GM12878 (cell line): ENCODE measurements at regions not wholly inside any gene's neighbourhood (a gene's known extent, or its start where the extent isn't known, plus 50 kb on each side); places are given as distances from the start of the nearest gene placed in this dataset.

ENCODE experiments used
- ATAC-seq: fragments of 200-7000 bp; cut with Tn5 transposase; 3 replicates; pipeline ENCODE4 v1.9.1; 2020; ENCODE audit warnings: mild to moderate bottlenecking, moderate library complexity
- BruUV-seq: library from RNA; stranded (reverse); fragments of 400-500 nt; replicated peaks from 2 replicates; lab custom pipeline; 2021; lab: Mats Ljungman, UMichigan
- CTCF ChIA-PET: fragments of 300-600 bp; sonication (Branson Sonifier 250); formaldehyde crosslinking; extraction: SDS; loops from one replicate; lab custom pipeline; 2021; ENCODE audit warnings: inconsistent platforms; lab: Yijun Ruan, JAX
- POLR2A ChIA-PET: fragments of 350-600 bp; formaldehyde crosslinking; extraction: SDS; loops from one replicate; lab custom pipeline; 2021; ENCODE audit warnings: inconsistent platforms; lab: Charles Lee
- RAD21 ChIA-PET: fragments of 300-600 bp; sonication (Branson Sonifier 250); formaldehyde crosslinking; loops from one replicate; lab custom pipeline; 2023; ENCODE audit warnings: antibody characterized with exemption; ENCODE audit not compliant: unreplicated experiment; lab: Charles Lee
- SMC1A ChIA-PET: fragments of 300-600 bp; sonication (Branson Sonifier 250); formaldehyde crosslinking; loops from one replicate; lab custom pipeline; 2023; ENCODE audit not compliant: unreplicated experiment, uncharacterized antibody; lab: Charles Lee
- DNase-seq: peaks from one replicate; pipeline ENCODE4 v3.0.0-alpha.2; 2011; ENCODE audit warnings: low read depth, low spot score
- FAIRE-seq: peaks from 3 replicates; lab custom pipeline; 2011; peaks lifted over from hg19 to GRCh38; lab: Jason Lieb, UNC
- H2AFZ ChIP-seq: 2 replicates; pipeline ENCODE4 v1.6.0; 2011; ENCODE audit warnings: low read depth, low read length, control low read depth; ENCODE audit not compliant: control insufficient read depth
- H3K27ac ChIP-seq: 2 replicates; pipeline ENCODE4 v1.5.1; 2011; ENCODE audit warnings: control low read depth; ENCODE audit not compliant: control insufficient read depth, insufficient read depth
- H3K27me3 ChIP-seq, 2 experiments: replicated peaks in 1 of 2; 2 replicates each; pipeline versions ENCODE4 v1.6.0 to v1.6.1; 2011; ENCODE audit warnings: low read length in 1 of 2; ENCODE audit not compliant: control insufficient read depth in 2 of 2, insufficient read depth in 2 of 2
- H3K36me3 ChIP-seq, 2 experiments: 2 replicates each; pipeline ENCODE4 v1.5.1; 2011; ENCODE audit warnings: low read length in 1 of 2; ENCODE audit not compliant: control insufficient read depth in 2 of 2, insufficient read depth in 2 of 2
- H3K4me1 ChIP-seq: 2 replicates; pipeline ENCODE4 v1.6.1; 2011; ENCODE audit warnings: mild to moderate bottlenecking, low read length, moderate library complexity, mixed read lengths; ENCODE audit not compliant: control insufficient read depth, insufficient read depth
- H3K4me2 ChIP-seq: 2 replicates; pipeline ENCODE4 v1.6.0; 2011; ENCODE audit warnings: control low read depth; ENCODE audit not compliant: control insufficient read depth, insufficient read depth
- H3K4me3 ChIP-seq: fragments of 200-600 bp; sonication (generic); 2 replicates; pipeline ENCODE4 v1.5.1; 2016
- H3K79me2 ChIP-seq: 2 replicates; pipeline ENCODE4 v1.6.0; 2011; ENCODE audit warnings: low read length; ENCODE audit not compliant: control insufficient read depth, insufficient read depth
- H3K9ac ChIP-seq: 2 replicates; pipeline ENCODE4 v1.8.0; 2011; ENCODE audit warnings: low read length, control low read depth, mixed read lengths; ENCODE audit not compliant: control insufficient read depth, insufficient read depth
- H3K9me3 ChIP-seq: replicated peaks from 3 replicates; pipeline ENCODE4 v1.5.1; 2011; ENCODE audit warnings: mild to moderate bottlenecking, low read length; ENCODE audit not compliant: control insufficient read depth, insufficient read depth
- H4K20me1 ChIP-seq: 2 replicates; pipeline ENCODE4 v1.6.0; 2011; ENCODE audit not compliant: control insufficient read depth, insufficient read depth
- BCL11A ChIP-seq: IDR thresholded peaks from 2 replicates; pipeline ENCODE4 v1.6.1; 2011; ENCODE audit warnings: low read depth, low read length
- BCLAF1 ChIP-seq: fragments of 450-650 bp; IDR thresholded peaks from 2 replicates; pipeline ENCODE4 v1.6.1; 2017; ENCODE audit warnings: antibody characterized with exemption, mild to moderate bottlenecking, moderate library complexity
- CHD1 ChIP-seq: IDR thresholded peaks from 2 replicates; pipeline ENCODE4 v1.6.1; 2012; ENCODE audit warnings: low read depth, low read length, improper control_type of control experiment
- CHD4 ChIP-seq: fragments of 200-600 bp; sonication (generic); IDR thresholded peaks from 2 replicates; pipeline ENCODE4 v1.6.1; 2016; ENCODE audit warnings: mild to moderate bottlenecking
- EP300 ChIP-seq, 2 experiments: fragments of 150-350 bp in 1 of 2; IDR thresholded peaks; 2 replicates each; pipeline ENCODE4 v1.6.1; 2011 to 2012; ENCODE audit warnings: low read depth in 2 of 2, low read length in 2 of 2, borderline replicate concordance in 1 of 2, improper control_type of control experiment in 1 of 2, inconsistent platforms in 1 of 2; ENCODE audit not compliant: control insufficient read depth in 1 of 2
- HDAC6 ChIP-seq: fragments of 200-600 bp; sonication (generic); IDR thresholded peaks from one replicate; pipeline ENCODE4 v1.8.0; 2017; ENCODE audit warnings: antibody characterized with exemption; ENCODE audit not compliant: unreplicated experiment
- IKZF1 ChIP-seq: fragments of 450-650 bp; conservative IDR thresholded peaks from 2 replicates; pipeline ENCODE4 v1.6.1; 2017; ENCODE audit warnings: antibody characterized with exemption, mild to moderate bottlenecking
- IKZF2 ChIP-seq, 2 experiments: fragments of 450-650 bp; IDR thresholded peaks; 2 replicates each; pipeline ENCODE4 v1.6.1; 2017; ENCODE audit warnings: mild to moderate bottlenecking in 2 of 2, moderate library complexity in 2 of 2
- IRF4 ChIP-seq: IDR thresholded peaks from 2 replicates; pipeline ENCODE4 v1.6.1; 2011; ENCODE audit warnings: low read depth, low read length
- MEF2B ChIP-seq: fragments of 450-650 bp; IDR thresholded peaks from 2 replicates; pipeline ENCODE4 v1.6.1; 2018; ENCODE audit warnings: mild to moderate bottlenecking, moderate library complexity; ENCODE audit not compliant: partially characterized antibody, poor library complexity, severe bottlenecking
- MTA2 ChIP-seq: fragments of 450-650 bp; IDR thresholded peaks from 2 replicates; pipeline ENCODE4 v1.6.1; 2016; ENCODE audit warnings: low read depth, mild to moderate bottlenecking, moderate library complexity
- NFYA ChIP-seq: IDR thresholded peaks from 2 replicates; pipeline ENCODE4 v1.6.1; 2011; ENCODE audit warnings: low read depth, mild to moderate bottlenecking, low read length, improper control_type of control experiment, borderline replicate concordance
- NR2C2 ChIP-seq: IDR thresholded peaks from 2 replicates; pipeline ENCODE4 v1.6.1; 2011; ENCODE audit warnings: borderline replicate concordance, low read depth; ENCODE audit not compliant: control insufficient read depth, insufficient read length
- PAX5 ChIP-seq: IDR thresholded peaks from 2 replicates; pipeline ENCODE4 v1.6.1; 2011; ENCODE audit warnings: low read depth, low read length, borderline replicate concordance
- PAX8 ChIP-seq: fragments of 450-650 bp; IDR thresholded peaks from 2 replicates; pipeline ENCODE4 v1.6.1; 2017; ENCODE audit warnings: mild to moderate bottlenecking, moderate library complexity
- RAD21 ChIP-seq: IDR thresholded peaks from 2 replicates; pipeline ENCODE4 v1.6.1; 2011; ENCODE audit warnings: mild to moderate bottlenecking, low read depth, low read length, moderate library complexity; ENCODE audit not compliant: insufficient read depth
- SPI1 ChIP-seq: IDR thresholded peaks from 2 replicates; pipeline ENCODE4 v1.6.1; 2011; ENCODE audit warnings: low read depth, mild to moderate bottlenecking, low read length, moderate library complexity, borderline replicate concordance; ENCODE audit not compliant: insufficient read depth
- TCF12 ChIP-seq: IDR thresholded peaks from 2 replicates; pipeline ENCODE4 v1.6.1; 2011; ENCODE audit warnings: low read depth, mild to moderate bottlenecking, low read length
- ZBED1 ChIP-seq: IDR thresholded peaks from 2 replicates; pipeline ENCODE4 v1.6.1; 2016; ENCODE audit warnings: borderline replicate concordance
- ZNF207 ChIP-seq: fragments of 450-650 bp; IDR thresholded peaks from 2 replicates; pipeline ENCODE4 v1.6.1; 2014; ENCODE audit warnings: antibody characterized with exemption, mild to moderate bottlenecking, borderline replicate concordance
- ZNF217 ChIP-seq: fragments of 450-650 bp; IDR thresholded peaks from 2 replicates; pipeline ENCODE4 v1.6.1; 2017; ENCODE audit warnings: antibody characterized with exemption, mild to moderate bottlenecking
- ZNF24 ChIP-seq: fragments of 450-650 bp; IDR thresholded peaks from 2 replicates; pipeline ENCODE4 v1.6.1; 2017; ENCODE audit warnings: antibody characterized with exemption, mild to moderate bottlenecking
- ZNF384 ChIP-seq: IDR thresholded peaks from 2 replicates; pipeline ENCODE4 v1.6.1; 2012; ENCODE audit warnings: low read depth, mild to moderate bottlenecking, low read length, improper control_type of control experiment, borderline replicate concordance
- ZSCAN29 ChIP-seq: fragments of 450-650 bp; IDR thresholded peaks from 2 replicates; pipeline ENCODE4 v1.6.1; 2017; ENCODE audit warnings: mild to moderate bottlenecking, moderate library complexity
- WGBS: methylation state at CpG from one replicate; pipeline ENCODE4 v1.1.6; 2016; ENCODE audit warnings: low lambda C conversion rate; ENCODE audit not compliant: insufficient replicate concordance, insufficient coverage; ENCODE audit errors: missing lambda C conversion rate; 5-methylcytosine and 5-hydroxymethylcytosine counted together
- in situ Hi-C: fragments of 300-500 bp; cut with MboI; formaldehyde crosslinking; loops from 9 replicates; pipeline ENCODE4 v1.14.3; 2018; ENCODE audit warnings: mixed read lengths
- intact Hi-C: fragments of 100-400 bp; cut with micrococcal nuclease; formaldehyde crosslinking; loops from one replicate; pipeline ENCODE4 v1.14.2; 2022; ENCODE audit not compliant: unreplicated experiment

- no peaks in the 10 kb centered on the region for H3K27me3 ChIP-seq
- intact Hi-C loops = loop anchor here (2.0 to 5.0 kb wide), 3 partner anchors 41 to 158 kb away; no protein-coding TSS in a partner anchor
- peaks cover 17% of the 10 kb centered on the region for H3K4me1 ChIP-seq
- WGBS = 35% methylated on average over 3 of the region's 3 CpGs
- no peak for DNase-seq
- H3K27ac ChIP-seq = no peak overlapping the region
- H3K9me3 ChIP-seq = no peaks in the 10 kb centered on the region; the same call in 2 of the 3 replicates
- ChIA-PET RAD21 (interaction anchor here (0.8 to 0.9 kb wide), 2 partner anchors 38 to 212 kb away, joined by 3 read pairs; no protein-coding TSS in a partner anchor), SMC1A (interaction anchor here (0.6 to 4.8 kb wide), 7 partner anchors 10 to 215 kb away, joined by 3 to 43 read pairs (median 3); no protein-coding TSS in a partner anchor), POLR2A (no interaction called here), CTCF (interaction anchor here (2.0 kb wide), 1 partner anchor 10 kb away, joined by 6 read pairs; no protein-coding TSS in a partner anchor)
- FAIRE-seq = no peak
- peak; percentile 58 for ATAC-seq
- no peak overlapping the region for H3K9ac ChIP-seq
- no TSS peak for BruUV-seq
- H3K79me2 ChIP-seq = no peaks in the 10 kb centered on the region
- no peak overlapping the region for H3K4me3 ChIP-seq
- no peaks in the 10 kb centered on the region for H4K20me1 ChIP-seq
- H2AFZ ChIP-seq = no peak overlapping the region
- TF ChIP-seq IKZF1 (peak; percentile 44), CHD4 (no peak), IKZF2 (IDR thresholded peaks at IDR 0.05) (peak; percentile 38 to 44; a peak in 3 of 4 replicates), RAD21 (no peak), SPI1 (peak; percentile 83; the same call in 1 of the 2 replicates), TCF12 (0 out of 2 replicates have a peak, but pooled peaks have one; percentile 41), IRF4 (0 out of 2 replicates have a peak, but pooled peaks have one; percentile 45), ZBED1 (no peak), NR2C2 (no peak), PAX5 (0 out of 2 replicates have a peak, but pooled peaks have one; percentile 15), PAX8 (no peak), MEF2B (peak; percentile 9), ZSCAN29 (no peak), HDAC6 (no peak), ZNF207 (no peak), ZNF384 (peak; percentile 40; the same call in 1 of the 2 replicates), BCLAF1 (no peak), NFYA (no peak), BCL11A (peak; percentile 64; the same call in 1 of the 2 replicates), MTA2 (no peak), ZNF24 (0 out of 2 replicates have a peak, but pooled peaks have one; percentile 24), ZNF217 (no peak), EP300 (IDR thresholded peaks at IDR 0.05; ENCODE audit: borderline replicate concordance in 1 of 2, control insufficient read depth in 1 of 2, low read depth in 2 of 2, low read length in 2 of 2) (peak in 1 of 2 experiments; percentile 33; a peak in 1 of 4 replicates), CHD1 (no peak)
- H3K4me2 ChIP-seq = no peak overlapping the region
- in situ Hi-C loops = no loop called here
- H3K36me3 ChIP-seq = no peaks in the 10 kb centered on the region
Observed at GRCh38 chr2:7513834-7514233, 596.6 kb downstream of the RNF144A start.
